K562 (cell line): ENCODE measurements at regions not wholly inside any gene's neighbourhood (a gene's known extent, or its start where the extent isn't known, plus 50 kb on each side); places are given as distances from the start of the nearest gene placed in this dataset.

Experiments
- ATAC-seq: fragments of 200-7000 bp; cut with Tn5 transposase; 3 replicates; pipeline ENCODE4 v1.9.1; 2020; ENCODE audit warnings: moderate library complexity
- BruUV-seq: library from RNA; stranded (reverse); fragments of 400-500 nt; replicated peaks from 2 replicates; lab custom pipeline; 2021; lab: Mats Ljungman, UMichigan
- CTCF ChIA-PET: fragments of 300-600 bp; formaldehyde crosslinking; extraction: SDS; loops from one replicate; lab custom pipeline; 2021; ENCODE audit warnings: low intra/inter-chr PET ratio; lab: Yijun Ruan, JAX
- POLR2A ChIA-PET: fragments of 300-600, 350-650 bp; sonication (Branson Sonifier 250); formaldehyde crosslinking; extraction: SDS; loops from one replicate; lab custom pipeline; 2021; ENCODE audit warnings: antibody characterized with exemption, inconsistent platforms; lab: Yijun Ruan, JAX
- DNase-seq, 4 experiments: peaks; one replicate each; pipeline versions ENCODE4 v3.0.0 to v3.0.0-alpha.2; 2011 to 2018; ENCODE audit warnings: low spot score in 3 of 4, mixed read lengths in 3 of 4; ENCODE audit errors: extremely low read depth in 1 of 4
- FAIRE-seq: peaks from 2 replicates; lab custom pipeline; 2011; peaks lifted over from hg19 to GRCh38; lab: Jason Lieb, UNC
- H2AFZ ChIP-seq: 2 replicates; pipeline ENCODE4 v1.6.0; 2011; ENCODE audit warnings: low read depth, low read length, control low read depth, inconsistent platforms
- H3K27ac ChIP-seq: fragments of 200-600 bp; 3 replicates; pipeline ENCODE4 v1.8.0; 2011; ENCODE audit warnings: low read depth, mild to moderate bottlenecking, control low read depth, inconsistent platforms, low read length, moderate library complexity, mixed read lengths; ENCODE audit errors: extremely low read depth
- H3K27me3 ChIP-seq, 2 experiments: fragments of 300-600 bp in 1 of 2; 2 replicates in 1 of 2; 3 replicates in 1 of 2; pipeline versions ENCODE4 v1.6.0 to v1.8.0; 2011; ENCODE audit warnings: inconsistent platforms in 2 of 2, low read length in 2 of 2, mild to moderate bottlenecking in 1 of 2, mixed read lengths in 1 of 2, moderate library complexity in 1 of 2; ENCODE audit not compliant: control insufficient read depth in 2 of 2, insufficient read depth in 2 of 2
- H3K36me3 ChIP-seq: fragments of 300-600 bp; 3 replicates; pipeline ENCODE4 v1.8.0; 2011; ENCODE audit warnings: mild to moderate bottlenecking, low read length, inconsistent platforms; ENCODE audit not compliant: control insufficient read depth, insufficient read depth
- H3K4me1 ChIP-seq, 2 experiments: fragments of 200-600 bp in 1 of 2; replicated peaks in 1 of 2; 2 replicates in 1 of 2; 3 replicates in 1 of 2; pipeline versions ENCODE4 v1.5.1 to v1.8.0; 2011; ENCODE audit warnings: inconsistent platforms in 2 of 2, low read length in 2 of 2, mild to moderate bottlenecking in 1 of 2, mixed read lengths in 1 of 2, moderate library complexity in 1 of 2; ENCODE audit not compliant: control insufficient read depth in 2 of 2, insufficient read depth in 2 of 2
- H3K4me2 ChIP-seq: 2 replicates; pipeline ENCODE4 v1.6.1; 2011; ENCODE audit warnings: low read length, control low read depth, inconsistent platforms, mixed read lengths; ENCODE audit not compliant: insufficient read depth
- H3K4me3 ChIP-seq: fragments of 200-600 bp; sonication (generic), shearing (Covaris generic); 2 replicates; pipeline ENCODE4 v1.5.1; 2016; ENCODE audit warnings: control low read depth, inconsistent platforms
- H3K79me2 ChIP-seq: fragments of 200-600 bp; 3 replicates; pipeline ENCODE4 v1.8.0; 2011; ENCODE audit warnings: low read length, inconsistent platforms; ENCODE audit not compliant: control insufficient read depth, insufficient read depth
- H3K9ac ChIP-seq, 2 experiments: 2 replicates each; pipeline versions ENCODE4 v1.6.0 to v1.6.1; 2011; ENCODE audit warnings: low read depth in 2 of 2, low read length in 2 of 2, control low read depth in 1 of 2, inconsistent platforms in 1 of 2, mild to moderate bottlenecking in 1 of 2, mixed read lengths in 1 of 2; ENCODE audit not compliant: insufficient read depth in 1 of 2
- H3K9me1 ChIP-seq: one replicate; pipeline ENCODE4 v1.6.0; 2011; ENCODE audit warnings: inconsistent platforms, mild to moderate bottlenecking, low read length, moderate library complexity; ENCODE audit not compliant: control insufficient read depth, insufficient read depth
- H3K9me3 ChIP-seq: replicated peaks from 2 replicates; pipeline ENCODE4 v1.5.1; 2011; ENCODE audit warnings: low read depth, low read length, inconsistent platforms; ENCODE audit not compliant: control insufficient read depth, insufficient read depth
- H4K20me1 ChIP-seq: replicated peaks from 2 replicates; pipeline ENCODE4 v1.6.1; 2011; ENCODE audit warnings: low read length, inconsistent platforms, mixed read lengths; ENCODE audit not compliant: control insufficient read depth, insufficient read depth
- ADNP ChIP-seq: fragments of 200-800 bp; sonication (Bioruptor generic); IDR thresholded peaks from 2 replicates; pipeline ENCODE4 v1.6.1; 2016; ENCODE audit warnings: missing genetic modification characterization, missing compliant biosample characterization
- BRD9 ChIP-seq: fragments of 450-650 bp; IDR thresholded peaks from 2 replicates; pipeline ENCODE4 v1.6.1; 2018; ENCODE audit warnings: low read depth; ENCODE audit not compliant: partially characterized antibody
- CLOCK ChIP-seq: fragments of 250-450 bp; sonication (Bioruptor Pico); IDR thresholded peaks from 2 replicates; pipeline ENCODE4 v1.4.0; 2020; ENCODE audit warnings: mild to moderate bottlenecking, moderate library complexity, borderline replicate concordance
- FOXK2 ChIP-seq, 2 experiments: fragments of 450-650 bp; IDR thresholded peaks in 1 of 2; conservative IDR thresholded peaks in 1 of 2; 2 replicates each; pipeline ENCODE4 v1.6.1; 2016; ENCODE audit warnings: low read depth in 2 of 2, mild to moderate bottlenecking in 1 of 2
- GABPA ChIP-seq: fragments of 200-800 bp; sonication (Bioruptor generic); conservative IDR thresholded peaks from 2 replicates; pipeline ENCODE4 v1.6.1; 2016; ENCODE audit warnings: low read depth, missing genetic modification characterization, missing compliant biosample characterization
- HDAC3 ChIP-seq: fragments of 450-650 bp; IDR thresholded peaks from 2 replicates; pipeline ENCODE4 v1.6.1; 2018; ENCODE audit warnings: borderline replicate concordance, mild to moderate bottlenecking, moderate library complexity; ENCODE audit not compliant: partially characterized antibody
- MAFG ChIP-seq: fragments of 450-650 bp; conservative IDR thresholded peaks from 2 replicates; pipeline ENCODE4 v1.6.1; 2016; ENCODE audit warnings: missing genetic modification characterization, missing compliant biosample characterization
- POLR2A ChIP-seq: fragments of 450-650 bp; conservative IDR thresholded peaks from 2 replicates; pipeline ENCODE4 v1.6.1; 2016
- POLR2G ChIP-seq: fragments of 200-400 bp; formaldehyde crosslinking; IDR thresholded peaks from 2 replicates; pipeline ENCODE4 v1.6.1; 2017; ENCODE audit warnings: low read depth, mild to moderate bottlenecking, antibody characterized with exemption, low read length, moderate library complexity
- POLR3G ChIP-seq: IDR thresholded peaks from 2 replicates; pipeline ENCODE4 v1.6.1; 2011; ENCODE audit not compliant: insufficient read length, insufficient replicate concordance; ENCODE audit errors: extremely low read depth
- SAFB2 ChIP-seq: fragments of 200-400 bp; formaldehyde crosslinking; IDR thresholded peaks from 2 replicates; pipeline ENCODE4 v1.6.1; 2018; ENCODE audit warnings: borderline replicate concordance, low read length, low read depth, moderate library complexity; ENCODE audit not compliant: severe bottlenecking
- SMAD1 ChIP-seq: fragments of 150-350 bp; IDR thresholded peaks from 2 replicates; pipeline ENCODE4 v1.6.1; 2014; ENCODE audit warnings: low read length, low read depth; ENCODE audit not compliant: partially characterized antibody
- SMAD4 ChIP-seq: fragments of 250-450 bp; sonication (Bioruptor Pico); conservative IDR thresholded peaks from 2 replicates; pipeline ENCODE4 v1.8.0; 2021; ENCODE audit warnings: inconsistent platforms, mild to moderate bottlenecking, moderate library complexity
- SMARCA4 ChIP-seq: fragments of 450-650 bp; IDR thresholded peaks from 2 replicates; pipeline ENCODE4 v1.6.1; 2016
- SREBF2 ChIP-seq: sonication (generic); formaldehyde crosslinking; IDR thresholded peaks from 2 replicates; pipeline ENCODE4 v1.4.0; 2020; ENCODE audit warnings: mild to moderate bottlenecking, missing genetic modification reagents
- XRCC5 ChIP-seq: fragments of 200-400 bp; formaldehyde crosslinking; IDR thresholded peaks from 2 replicates; pipeline ENCODE4 v1.6.1; 2017; ENCODE audit warnings: low read depth, mild to moderate bottlenecking, low read length
- ZFPM2 ChIP-seq: fragments of 250-450 bp; sonication (Bioruptor Pico); IDR thresholded peaks from 2 replicates; pipeline ENCODE4 v1.5.1; 2022; ENCODE audit warnings: mild to moderate bottlenecking
- ZNF592 ChIP-seq: fragments of 450-650 bp; IDR thresholded peaks from 2 replicates; pipeline ENCODE4 v1.6.1; 2017; ENCODE audit warnings: antibody characterized with exemption, mild to moderate bottlenecking
- ZNF830 ChIP-seq: fragments of 250-450 bp; sonication (Bioruptor Pico); IDR thresholded peaks from 2 replicates; pipeline ENCODE4 v1.5.0; 2021; ENCODE audit warnings: mild to moderate bottlenecking
- WGBS: fragments of 100-300 bp; shearing (Covaris generic); methylation state at CpG from one replicate; pipeline ENCODE4 v1.1.6; 2016; ENCODE audit warnings: low coverage, mixed read lengths; ENCODE audit not compliant: insufficient coverage; ENCODE audit errors: missing lambda C conversion rate; 5-methylcytosine and 5-hydroxymethylcytosine counted together
- in situ Hi-C: fragments of 300-500 bp; cut with MboI; formaldehyde crosslinking; loops from 4 replicates; pipeline ENCODE4 v1.15.0; 2018; ENCODE audit warnings: inconsistent platforms, mixed read lengths
- intact Hi-C: fragments of 100-400 bp; cut with micrococcal nuclease; formaldehyde crosslinking; loops from 2 replicates; pipeline ENCODE4 v1.14.2; 2022

GRCh38 chr2:6493266-6493665 is 372.4 kb downstream of the CMPK2 start:
- Histone ChIP-seq H3K9me1 (no peaks in the 10 kb centered on the region), H3K9me3 (no peaks in the 10 kb centered on the region; the same call in 1 of the 2 replicates), H3K4me1 (no peaks in the 10 kb centered on the region), H3K79me2 (no peaks in the 10 kb centered on the region), H3K4me3 (no peak overlapping the region), H3K9ac (no peak overlapping the region), H3K27me3 (no peaks in the 10 kb centered on the region), H2AFZ (no peak overlapping the region), H3K36me3 (no peaks in the 10 kb centered on the region), H3K4me2 (no peak overlapping the region), H4K20me1 (no peaks in the 10 kb centered on the region), H3K27ac (no peak overlapping the region)
- WGBS: 0% methylated on average over 4 of the region's 4 CpGs
- in situ Hi-C loops (no loop called here), intact Hi-C loops (no loop called here)
- no TSS peak for BruUV-seq
- DNase-seq (no peak), ATAC-seq (no peak), FAIRE-seq (no peak)
- ChIA-PET CTCF (no interaction called here), POLR2A (no interaction called here)
- no peak for TF ChIP-seq ADNP (tag)
- no peak for TF ChIP-seq MAFG (tag)
- TF ChIP-seq POLR2A: no peak
- no peak for TF ChIP-seq SMAD4 (CRISPR knock-in tag)
- no peak for TF ChIP-seq SREBF2 (CRISPR knock-in tag)
- no peak for TF ChIP-seq POLR3G
- TF ChIP-seq ZNF830 (CRISPR knock-in tag): no peak
- TF ChIP-seq HDAC3: no peak
- TF ChIP-seq BRD9: no peak
- TF ChIP-seq SMAD1: no peak
- no peak for TF ChIP-seq ZNF592
- TF ChIP-seq SMARCA4: no peak
- no peak for TF ChIP-seq FOXK2 (conservative IDR thresholded peaks at IDR 0.05 in 1 of 2, IDR thresholded peaks at IDR 0.05 in 1 of 2; ENCODE audit: low read depth in 2 of 2)
- TF ChIP-seq XRCC5: no peak
- no peak for TF ChIP-seq GABPA (tag)
- no peak for TF ChIP-seq CLOCK (CRISPR knock-in tag)
- no peak for TF ChIP-seq SAFB2
- TF ChIP-seq ZFPM2 (CRISPR knock-in tag): no peak
- TF ChIP-seq POLR2G: no peak
